ENCODE measurements at regions not wholly inside any gene's neighbourhood (a gene's known extent, or its start where the extent isn't known, plus 50 kb on each side); places are given as distances from the start of the nearest gene placed in this dataset.

- DNase-seq (ENCODE audit: low read depth), result no peak
- H3K4me3 ChIP-seq (ENCODE audit: low read depth, low read length), result no peak overlapping the region
- TF ChIP-seq CTCF (IDR thresholded peaks at IDR 0.05; ENCODE audit: control insufficient read depth, extremely low read depth, insufficient read depth), result no peak
Observed at GRCh38 chr3:132911741-132912415, 126.3 kb upstream of the TMEM108 start.

GRCh38 chr3:132907293-132907692, 130.9 kb upstream of the TMEM108 start:
- TF ChIP-seq CTCF (IDR thresholded peaks at IDR 0.05; ENCODE audit: control insufficient read depth, extremely low read depth, insufficient read depth), result no peak
- H3K4me3 ChIP-seq (ENCODE audit: low read depth, low read length), result no peak overlapping the region
- DNase-seq (ENCODE audit: low read depth), result no peak

GRCh38 chr3:132900481-132900880, 137.7 kb upstream of the TMEM108 start:
- H3K4me3 ChIP-seq (ENCODE audit: low read depth, low read length), result no peak overlapping the region
- DNase-seq (ENCODE audit: low read depth), result no peak
- TF ChIP-seq CTCF (IDR thresholded peaks at IDR 0.05; ENCODE audit: control insufficient read depth, extremely low read depth, insufficient read depth), result no peak

GRCh38 chr3:132898141-132898540, 140.1 kb upstream of the TMEM108 start:
- no peak for DNase-seq (ENCODE audit: low read depth)
- no peak for TF ChIP-seq CTCF (IDR thresholded peaks at IDR 0.05; ENCODE audit: control insufficient read depth, extremely low read depth, insufficient read depth)
- no peak overlapping the region for H3K4me3 ChIP-seq (ENCODE audit: low read depth, low read length)

- no peak for DNase-seq (ENCODE audit: low read depth)
- H3K4me3 ChIP-seq (ENCODE audit: low read depth, low read length), result no peak overlapping the region
- no peak for TF ChIP-seq CTCF (IDR thresholded peaks at IDR 0.05; ENCODE audit: control insufficient read depth, extremely low read depth, insufficient read depth)
Observed at GRCh38 chr3:132892956-132893355, 145.2 kb upstream of the TMEM108 start.

GRCh38 chr3:132881756-132882409, 156.3 kb upstream of the TMEM108 start:
- no peak for DNase-seq (ENCODE audit: low read depth)
- no peak overlapping the region for H3K4me3 ChIP-seq (ENCODE audit: low read depth, low read length)
- no peak for TF ChIP-seq CTCF (IDR thresholded peaks at IDR 0.05; ENCODE audit: control insufficient read depth, extremely low read depth, insufficient read depth)

GRCh38 chr3:132880986-132881385, 157.2 kb upstream of the TMEM108 start:
- no peak overlapping the region for H3K4me3 ChIP-seq (ENCODE audit: low read depth, low read length)
- DNase-seq (ENCODE audit: low read depth), result no peak
- TF ChIP-seq CTCF (IDR thresholded peaks at IDR 0.05; ENCODE audit: control insufficient read depth, extremely low read depth, insufficient read depth), result no peak

All from LNCaP clone FGC (cell line).